GM18499 (cell line): ENCODE measurements at regions not wholly inside any gene's neighbourhood (a gene's known extent, or its start where the extent isn't known, plus 50 kb on each side); places are given as distances from the start of the nearest gene placed in this dataset.

Experiments
- ATAC-seq: cut with Tn5 transposase; IDR thresholded peaks from one replicate; pipeline ENCODE4 v1.9.1; 2021; ENCODE audit warnings: moderate number of reproducible peaks; ENCODE audit not compliant: insufficient read depth, unreplicated experiment

DNA sequence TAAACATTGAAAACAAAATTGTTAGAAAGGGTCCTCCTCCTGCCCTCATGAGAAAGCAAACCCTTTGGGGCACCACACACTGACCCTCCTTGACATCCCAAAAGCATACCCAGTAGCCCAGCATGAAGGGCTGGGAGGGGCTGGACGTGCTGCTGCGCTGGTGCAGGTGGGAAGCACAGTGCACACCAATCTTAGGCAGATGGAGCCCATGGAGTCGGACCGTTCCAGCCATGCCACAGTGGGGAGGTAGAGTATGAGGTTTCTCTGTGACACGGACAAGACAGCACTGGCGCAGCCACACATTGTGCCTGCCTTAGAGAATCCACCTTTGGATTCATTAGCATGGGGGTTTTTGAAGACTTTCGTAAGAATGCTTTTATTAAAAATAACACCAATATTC, 544.2 kb upstream of the FRG1 start:
- no peak for ATAC-seq

DNA sequence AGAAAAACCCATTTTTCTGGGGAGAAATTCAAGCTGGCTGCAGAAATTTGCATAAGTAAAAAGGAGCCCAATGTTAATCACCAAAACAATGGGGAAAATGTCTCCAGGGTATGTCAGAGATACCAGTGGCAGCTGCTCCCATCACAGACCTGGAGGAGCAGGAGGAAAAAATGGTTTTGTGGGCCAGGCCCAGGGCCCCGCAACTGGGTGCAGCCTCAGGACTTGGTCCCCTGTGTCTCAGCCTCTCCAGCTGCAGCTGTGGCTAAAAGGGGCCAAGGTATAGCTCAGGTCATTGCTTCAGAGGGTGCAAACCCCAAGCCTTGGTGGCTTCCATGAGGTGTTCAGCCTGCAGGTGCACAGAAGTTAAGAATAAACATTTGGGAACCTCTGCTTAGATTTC, 536.4 kb upstream of the FRG1 start:
- ATAC-seq, result no peak

DNA sequence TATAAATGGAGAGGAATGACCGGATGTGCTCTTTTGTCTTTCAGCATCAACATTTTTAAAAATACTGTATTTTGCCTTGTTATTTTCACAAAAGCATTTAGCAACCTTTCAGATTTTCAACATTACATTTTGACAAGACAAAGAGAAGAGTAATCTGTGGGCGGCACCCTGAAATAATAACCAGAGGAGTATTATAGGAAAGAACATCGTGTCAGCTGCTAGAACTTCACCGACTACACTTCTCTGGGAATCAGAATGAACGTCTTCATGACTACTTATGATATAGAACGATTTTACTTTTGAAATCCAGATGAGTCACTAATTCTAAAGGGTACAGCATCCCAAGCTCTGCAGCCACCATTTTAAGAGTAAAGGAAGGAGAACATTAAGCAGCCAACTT, 531.5 kb upstream of the FRG1 start:
- no peak for ATAC-seq

DNA sequence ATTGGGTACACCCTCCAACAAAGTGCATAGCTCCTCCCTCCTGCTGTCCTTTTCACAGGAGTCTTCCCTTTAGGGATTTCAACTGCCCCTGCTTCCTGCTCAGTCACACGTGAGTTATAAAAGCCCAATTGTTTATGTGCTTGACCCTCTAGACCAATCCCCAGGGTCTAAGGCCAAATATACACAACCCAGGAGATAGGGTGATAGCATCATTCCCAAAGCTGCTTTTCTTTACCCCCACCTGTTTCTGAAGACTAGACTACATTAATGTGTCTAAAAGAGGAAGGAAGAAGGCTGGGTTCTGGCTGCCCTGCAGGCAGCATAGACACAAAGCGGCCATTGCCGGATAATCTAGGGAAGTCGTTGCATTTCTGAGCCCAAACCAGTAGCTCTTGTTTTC, 526.7 kb upstream of the FRG1 start:
- ATAC-seq, result no peak

DNA sequence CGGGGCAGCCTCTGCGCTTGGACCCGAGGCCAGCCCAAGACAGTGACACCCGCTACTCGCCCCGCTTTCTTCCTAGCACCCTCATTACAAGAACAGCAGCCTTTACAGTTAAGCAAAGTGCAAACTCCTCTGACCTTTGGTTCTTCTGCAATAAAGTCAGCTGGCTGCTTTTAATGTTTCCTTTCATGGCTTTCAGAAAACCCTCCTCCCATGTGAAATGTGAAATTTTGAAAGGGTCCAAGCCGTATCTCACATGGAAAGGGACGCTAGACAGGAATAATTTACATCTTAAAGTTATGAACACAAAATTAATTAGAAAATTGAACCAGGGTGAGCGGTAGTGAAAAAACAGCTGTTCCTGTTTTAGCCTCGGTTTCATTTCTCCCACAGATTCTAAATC, 520.1 kb upstream of the FRG1 start:
- no peak for ATAC-seq

DNA sequence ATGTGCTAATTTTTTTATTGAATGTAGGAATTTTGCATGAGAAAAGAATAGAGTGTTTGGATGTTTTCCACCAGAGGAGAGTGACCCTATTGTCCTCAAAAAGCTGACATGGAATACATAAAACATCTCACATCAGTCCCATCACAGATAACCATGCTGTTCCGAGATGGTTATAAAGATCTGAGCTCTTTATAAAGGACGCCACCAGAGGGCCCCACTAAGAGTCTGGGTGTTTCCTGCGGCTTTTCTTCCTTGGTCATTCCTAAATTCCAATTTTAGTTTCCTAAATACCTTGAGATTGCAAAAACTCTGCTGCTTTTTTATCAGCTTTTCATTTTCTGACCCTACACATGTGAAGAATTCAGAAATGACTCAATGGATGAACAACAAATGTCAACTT, 504.5 kb upstream of the FRG1 start:
- ATAC-seq, result no peak

DNA sequence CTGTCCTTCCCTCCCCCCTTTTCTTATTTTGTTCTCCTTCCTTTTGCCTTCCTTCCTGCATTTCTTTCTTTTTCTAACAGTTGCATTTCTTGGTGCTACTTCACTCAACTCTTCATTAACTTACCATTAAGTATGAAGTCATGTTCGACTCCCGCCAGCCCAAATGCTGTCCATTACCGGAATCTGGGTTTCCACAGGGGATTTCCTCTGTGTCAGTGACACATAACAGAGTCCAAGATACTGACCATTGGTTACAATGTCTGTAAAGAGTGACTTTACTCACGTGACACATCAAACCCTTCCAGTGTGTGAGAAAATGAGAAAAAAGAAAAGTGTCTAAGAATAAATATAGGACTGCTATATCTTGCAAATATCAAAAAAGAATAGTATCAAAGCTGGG, 500.0 kb upstream of the FRG1 start:
- no peak for ATAC-seq

DNA sequence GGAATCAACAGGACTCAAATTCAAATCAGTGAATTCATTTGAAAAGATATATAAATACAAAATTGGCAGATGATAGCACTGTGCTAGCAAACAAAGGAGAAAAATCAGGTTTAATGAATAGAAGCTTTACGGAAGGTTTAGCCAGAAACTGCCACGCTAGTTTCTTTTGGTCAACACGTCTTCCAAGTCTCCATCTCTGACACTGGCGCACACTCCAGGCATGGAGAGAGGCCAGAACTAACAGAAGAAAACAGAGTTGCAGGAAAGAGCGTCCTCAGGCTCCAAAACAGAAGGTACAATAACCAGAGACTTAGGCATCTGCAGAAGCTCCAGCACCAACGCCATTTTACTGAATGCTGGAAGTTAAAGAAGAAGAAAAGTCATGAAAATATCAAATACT, 497.3 kb upstream of the FRG1 start:
- ATAC-seq, result no peak

DNA sequence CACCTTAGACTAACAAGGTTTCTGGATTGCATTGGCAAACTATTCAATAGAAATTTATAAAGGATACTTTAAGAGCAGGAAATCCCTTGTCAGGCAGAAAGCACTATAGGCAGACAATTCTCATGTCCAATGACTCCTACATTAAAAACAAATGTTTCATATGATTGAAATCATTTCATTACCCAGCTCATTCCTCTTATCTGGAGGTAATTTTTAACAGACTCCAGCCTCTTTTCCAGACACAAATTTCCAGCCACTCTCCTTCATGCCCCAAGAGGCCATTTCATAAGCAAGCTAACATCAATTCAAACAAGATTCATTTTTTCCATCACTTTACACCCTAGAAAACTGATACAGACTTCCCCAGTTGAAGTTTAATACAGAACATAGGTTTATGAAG, 495.1 kb upstream of the FRG1 start:
- ATAC-seq, result no peak

DNA sequence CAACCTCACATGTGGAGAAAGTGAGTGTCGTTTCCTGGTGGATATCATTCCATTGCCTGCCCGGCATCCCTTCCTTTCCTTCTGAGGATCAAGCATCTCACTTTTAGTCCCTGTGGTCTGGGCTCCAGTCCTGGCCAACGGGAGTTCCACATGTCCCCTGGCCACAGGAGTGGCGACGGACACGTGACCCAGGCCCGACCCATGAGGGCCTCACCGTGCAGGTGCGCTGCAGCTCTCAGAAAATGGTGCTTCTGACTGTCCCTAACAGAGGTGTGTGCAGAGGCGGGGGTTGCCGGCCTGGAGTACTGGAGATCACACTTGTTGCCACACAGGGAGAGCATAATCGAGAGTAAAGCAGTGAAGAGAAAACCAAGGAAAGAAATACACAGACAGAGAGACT, 476.9 kb upstream of the FRG1 start:
- no peak for ATAC-seq

DNA sequence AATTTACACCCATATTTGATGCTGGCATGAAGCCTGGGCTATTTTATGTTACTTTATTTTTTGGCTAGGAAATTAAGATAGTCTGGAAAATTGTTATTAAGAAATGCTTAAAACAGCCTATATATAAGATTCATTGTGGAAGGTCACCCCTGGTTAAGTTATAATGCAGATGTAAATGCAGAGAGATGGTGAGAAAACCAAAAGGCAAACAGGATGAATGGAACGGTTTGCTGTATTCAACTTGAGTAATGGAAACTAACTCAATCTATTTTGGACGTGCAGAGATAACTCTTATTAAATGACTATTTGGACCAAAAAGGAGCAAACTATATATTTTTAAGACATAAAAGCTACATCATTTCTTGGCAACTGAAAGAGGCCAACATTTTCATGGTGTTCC, 446.3 kb upstream of the FRG1 start:
- ATAC-seq, result no peak

DNA sequence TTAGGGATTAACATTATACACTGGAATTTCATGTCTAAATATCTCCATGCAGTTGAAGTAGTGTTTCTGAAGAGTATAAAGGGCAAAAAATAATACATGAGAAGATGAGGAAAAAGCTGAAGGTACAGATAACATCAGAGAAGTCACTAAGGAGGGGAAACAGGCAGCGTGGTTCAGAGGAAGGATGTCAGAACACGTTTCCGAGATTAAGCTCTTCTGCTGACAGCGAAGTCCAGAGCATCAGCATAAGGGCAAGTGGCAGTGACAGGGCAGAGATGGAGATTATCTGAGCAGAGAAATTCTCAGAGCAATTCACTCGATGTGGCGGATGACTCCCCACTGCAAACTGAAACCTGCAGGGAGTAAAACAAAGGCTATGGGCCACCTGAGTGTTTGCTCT, 443.2 kb upstream of the FRG1 start:
- ATAC-seq, result no peak

DNA sequence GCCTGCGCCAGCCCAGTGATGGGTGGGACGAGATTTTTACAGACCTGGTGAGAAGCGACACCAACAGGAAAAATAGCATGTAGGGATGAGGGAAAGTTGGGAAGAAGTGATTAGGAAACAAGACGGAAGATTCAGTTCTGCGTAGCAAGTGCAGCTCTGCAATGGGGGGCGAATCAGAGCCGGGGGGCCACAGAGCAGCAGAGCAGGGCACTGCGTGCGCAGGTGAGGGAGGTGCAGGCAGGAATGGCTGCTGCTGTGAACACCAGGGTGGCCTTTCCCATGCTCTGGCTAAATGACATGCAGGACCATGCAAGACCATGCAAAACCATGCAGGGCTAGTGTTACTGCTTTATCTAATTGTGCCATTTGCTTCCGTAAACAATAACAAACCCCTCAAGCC, 442.7 kb upstream of the FRG1 start:
- no peak for ATAC-seq

DNA sequence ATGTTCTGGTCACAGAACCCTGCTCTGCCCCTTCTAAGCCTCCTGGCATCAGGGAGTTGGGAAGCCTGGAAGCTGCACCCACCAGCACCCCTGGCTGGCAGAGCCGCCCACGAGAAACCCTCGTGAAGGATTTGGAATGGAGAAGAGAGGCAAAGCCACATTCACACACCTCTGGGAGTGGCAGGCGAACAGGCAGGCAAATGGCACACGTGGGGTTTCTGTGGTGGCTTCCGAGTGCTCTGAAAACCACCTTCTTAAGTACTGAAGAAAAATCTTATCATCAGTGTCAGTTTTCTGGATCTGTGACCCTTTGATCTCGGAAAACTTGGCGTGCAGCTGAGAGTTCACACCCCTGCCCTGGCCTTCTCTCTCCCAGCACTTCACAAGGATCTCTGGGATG, 442.2 kb upstream of the FRG1 start:
- ATAC-seq, result no peak

DNA sequence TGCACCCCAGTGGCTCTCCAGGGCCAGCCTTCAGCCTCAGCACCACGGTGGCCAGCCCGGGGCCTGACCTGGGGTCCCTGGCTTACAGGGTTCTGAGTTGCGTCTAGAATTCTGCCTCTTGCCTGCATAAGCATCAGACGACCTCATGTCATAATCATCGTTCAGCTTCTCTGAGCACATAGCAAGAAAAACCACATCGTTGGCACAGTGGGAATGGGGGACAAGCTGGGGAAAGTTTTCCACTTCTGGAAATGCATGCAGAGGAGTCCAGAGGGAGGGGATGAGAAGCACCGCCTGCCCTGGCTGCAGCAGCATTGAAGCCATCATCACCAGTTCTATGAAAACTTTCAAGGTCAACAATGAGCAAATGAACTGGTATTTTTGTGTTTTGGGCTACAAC, 441.0 kb upstream of the FRG1 start:
- ATAC-seq, result no peak

DNA sequence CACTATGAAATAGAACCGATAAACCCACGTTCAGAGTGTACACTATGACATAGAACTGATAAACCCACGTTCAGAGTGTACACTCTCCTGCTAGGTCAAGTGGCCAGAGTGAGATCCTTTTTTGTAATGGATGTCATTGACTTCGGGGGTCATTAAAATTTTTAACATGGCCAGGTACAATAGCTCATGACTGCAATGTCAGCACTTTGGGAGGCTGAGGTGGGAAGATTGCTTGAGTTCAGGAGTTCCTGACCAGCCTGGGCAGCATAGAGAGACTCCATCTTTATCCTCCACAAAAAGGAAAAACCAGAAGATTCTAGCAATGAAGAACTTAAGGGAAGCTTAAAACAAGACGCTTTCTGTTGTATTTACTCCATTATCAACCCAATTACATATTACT, 439.7 kb upstream of the FRG1 start:
- ATAC-seq, result no peak

DNA sequence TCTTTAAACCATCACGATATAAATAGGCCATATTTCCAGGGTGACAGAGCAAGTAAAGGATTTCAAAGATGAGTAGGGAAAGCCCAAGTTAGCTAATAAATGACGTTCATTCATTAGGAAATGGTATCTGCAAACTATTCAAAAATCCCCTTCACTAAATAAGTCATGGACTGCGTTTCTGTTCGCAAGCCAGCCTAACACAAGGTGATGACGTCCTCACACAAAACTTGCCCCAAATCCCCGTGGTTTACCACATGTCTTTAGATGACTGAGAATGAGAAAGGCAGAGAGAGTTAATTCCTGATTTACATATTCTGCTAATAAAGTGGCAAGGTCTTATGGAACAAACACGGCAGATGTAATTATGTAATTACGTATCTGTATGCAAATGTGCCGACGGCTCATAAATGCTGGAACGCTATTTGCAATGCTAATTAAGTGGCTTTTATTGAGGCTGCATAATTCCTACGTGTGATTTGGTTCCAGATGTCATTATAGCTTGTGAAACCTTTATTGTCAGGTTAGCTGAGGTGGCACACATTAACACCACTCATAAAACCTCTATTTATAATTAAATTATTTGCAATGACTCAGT, 437.7 kb upstream of the FRG1 start:
- ATAC-seq, result peak; percentile 93

DNA sequence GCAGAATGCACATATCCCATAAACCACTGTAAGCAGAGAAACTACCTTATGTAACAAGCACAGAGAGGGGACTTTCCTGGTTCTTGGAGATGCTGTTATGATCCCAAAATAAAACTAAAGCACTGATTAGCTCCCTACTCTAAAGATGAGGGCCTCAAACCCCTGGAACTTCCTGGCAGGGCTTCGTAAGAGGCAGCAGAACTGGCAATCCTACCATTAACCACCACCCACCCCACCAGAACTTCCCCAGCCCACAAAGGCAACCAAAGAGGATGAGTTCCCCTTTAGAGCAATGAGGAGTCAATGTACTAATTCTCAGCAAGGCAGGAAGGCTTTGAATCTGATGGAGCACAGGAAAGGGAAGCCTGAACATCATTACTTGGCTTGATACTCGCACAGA, 436.5 kb upstream of the FRG1 start:
- ATAC-seq, result no peak

DNA sequence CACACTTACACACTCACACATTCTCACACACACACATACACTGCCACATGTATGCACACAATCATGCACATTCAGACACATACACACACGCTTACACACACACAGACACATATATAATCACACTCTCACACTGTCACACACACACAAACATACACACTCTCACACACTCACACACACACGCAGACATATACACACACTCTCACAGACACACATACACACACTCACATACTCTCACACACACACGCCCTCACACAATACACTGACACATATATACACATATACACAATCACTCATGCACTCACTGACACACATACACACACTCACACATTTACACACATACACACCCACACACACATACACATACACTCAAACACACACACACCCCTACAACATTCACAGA, 435.3 kb upstream of the FRG1 start:
- ATAC-seq, result no peak

DNA sequence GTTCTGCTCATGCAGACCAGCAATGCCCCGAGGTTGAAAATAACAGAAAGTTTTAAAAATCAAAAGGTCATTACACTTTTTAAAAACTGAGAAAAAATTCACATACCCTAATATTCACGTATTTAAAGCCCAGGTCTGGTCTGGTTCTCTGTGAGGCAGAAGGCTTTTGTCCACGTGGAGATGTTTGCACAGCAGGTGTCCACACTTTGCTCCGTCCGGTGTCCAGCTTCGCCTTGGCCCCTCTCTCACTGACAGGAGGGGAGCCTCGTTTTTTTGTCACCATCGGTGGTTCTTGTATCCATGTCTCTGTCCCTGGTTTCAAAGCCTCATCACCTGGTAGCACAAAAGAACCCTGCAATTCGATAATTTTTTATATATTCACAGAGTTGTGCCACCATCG, 434.6 kb upstream of the FRG1 start:
- no peak for ATAC-seq

DNA sequence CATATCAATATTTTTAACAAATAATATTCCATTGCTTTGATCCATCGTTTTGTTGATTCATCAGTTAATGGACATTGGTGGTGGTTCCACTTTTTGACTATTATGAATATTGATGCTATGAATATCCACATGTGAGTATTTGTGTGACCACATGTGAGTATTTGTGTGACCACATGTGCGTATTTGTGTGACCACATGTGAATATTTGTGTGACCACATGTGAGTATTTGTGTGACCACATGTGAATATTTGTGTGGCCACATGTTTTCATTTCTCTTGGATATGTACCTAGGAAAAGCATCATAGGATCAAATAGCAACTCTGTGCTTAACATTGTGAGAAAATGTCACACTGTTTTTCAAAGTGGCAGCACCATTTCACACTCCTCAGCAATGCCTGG, 433.6 kb upstream of the FRG1 start:
- no peak for ATAC-seq

DNA sequence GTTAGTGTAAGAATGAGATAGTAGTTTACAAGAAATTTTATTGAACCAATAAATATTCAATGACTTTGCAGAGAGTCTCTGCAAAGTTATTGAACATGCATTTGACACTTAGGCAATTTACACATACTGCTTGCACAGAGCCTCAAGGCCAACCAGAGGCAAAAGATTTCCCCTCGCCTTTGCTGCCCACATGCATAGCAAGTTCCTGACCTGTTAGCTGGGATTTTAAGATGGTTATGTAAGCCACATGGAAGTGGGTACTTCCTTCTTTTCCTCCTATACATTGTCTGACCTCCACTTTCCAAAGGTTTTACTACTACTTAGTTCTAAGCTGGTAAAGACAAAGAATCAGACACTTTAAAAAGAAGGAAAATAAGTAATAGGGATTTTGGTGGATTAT, 430.1 kb upstream of the FRG1 start:
- ATAC-seq, result no peak

DNA sequence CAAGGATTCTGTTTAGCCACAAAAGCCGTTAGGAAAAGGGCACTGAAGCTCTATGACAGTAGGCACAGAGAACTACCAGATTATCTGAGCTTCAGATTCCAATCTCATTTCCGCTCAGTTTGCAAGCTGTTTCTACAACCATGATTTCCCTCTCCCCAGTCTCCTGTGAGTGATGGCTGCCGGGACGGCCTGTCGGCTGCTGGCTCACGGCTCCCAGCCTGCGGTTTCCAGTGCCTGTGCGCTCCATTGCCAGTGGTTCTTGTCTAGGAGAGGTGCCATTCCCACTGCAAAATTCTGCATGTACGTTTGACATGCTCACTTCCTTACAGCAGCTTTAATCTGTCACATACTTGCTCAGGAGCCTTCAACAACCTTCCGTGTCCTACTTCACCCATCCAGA, 429.1 kb upstream of the FRG1 start:
- no peak for ATAC-seq
